ENCODE measurements at regions not wholly inside any gene's neighbourhood (a gene's known extent, or its start where the extent isn't known, plus 50 kb on each side); places are given as distances from the start of the nearest gene placed in this dataset.

GRCh38 chr5:61800450-61800849, 468.4 kb downstream of the ZSWIM6 start:
- DNase-seq = no peak

GRCh38 chr5:61801174-61801573, 469.1 kb downstream of the ZSWIM6 start:
- no peak for DNase-seq

GRCh38 chr5:61802456-61802855, 470.4 kb downstream of the ZSWIM6 start:
- DNase-seq = no peak

- DNase-seq = no peak
Observed at GRCh38 chr5:61805101-61805500, 473.0 kb downstream of the ZSWIM6 start.

GRCh38 chr5:61806491-61807020, 474.5 kb downstream of the ZSWIM6 start:
- DNase-seq = no peak

- DNase-seq = no peak
Observed at GRCh38 chr5:61808091-61808490, 476.0 kb downstream of the ZSWIM6 start.

GRCh38 chr5:61808909-61809308, 476.9 kb downstream of the ZSWIM6 start:
- no peak for DNase-seq

GRCh38 chr5:61809651-61810050, 477.6 kb downstream of the ZSWIM6 start:
- no peak for DNase-seq

GRCh38 chr5:61811052-61811451, 479.0 kb downstream of the ZSWIM6 start:
- DNase-seq = no peak

GRCh38 chr5:61813361-61813760, 481.3 kb downstream of the ZSWIM6 start:
- no peak for DNase-seq

GRCh38 chr5:61815339-61815738, 483.3 kb downstream of the ZSWIM6 start:
- DNase-seq = no peak

GRCh38 chr5:61816146-61816545, 484.1 kb downstream of the ZSWIM6 start:
- DNase-seq = no peak

- DNase-seq = no peak
Observed at GRCh38 chr5:61816585-61817450, 484.8 kb downstream of the ZSWIM6 start.

GRCh38 chr5:61817472-61818326, 485.6 kb downstream of the ZSWIM6 start:
- no peak for DNase-seq

- DNase-seq = no peak
Observed at GRCh38 chr5:61820836-61821235, 485.2 kb upstream of the KIF2A start.

GRCh38 chr5:61821561-61821960, 484.4 kb upstream of the KIF2A start:
- no peak for DNase-seq

- no peak for DNase-seq
Observed at GRCh38 chr5:61822584-61822983, 483.4 kb upstream of the KIF2A start.

GRCh38 chr5:61823065-61823464, 482.9 kb upstream of the KIF2A start:
- no peak for DNase-seq

- DNase-seq = no peak
Observed at GRCh38 chr5:61823781-61824180, 482.2 kb upstream of the KIF2A start.

- DNase-seq = no peak
Observed at GRCh38 chr5:61824396-61824795, 481.6 kb upstream of the KIF2A start.

- no peak for DNase-seq
Observed at GRCh38 chr5:61827445-61827975, 478.5 kb upstream of the KIF2A start.

GRCh38 chr5:61828856-61829255, 477.1 kb upstream of the KIF2A start:
- no peak for DNase-seq

- DNase-seq = no peak
Observed at GRCh38 chr5:61831736-61832135, 474.3 kb upstream of the KIF2A start.
